Mesothelial cell of epicardium (in vitro differentiated cells): ENCODE measurements at regions not wholly inside any gene's neighbourhood (a gene's known extent, or its start where the extent isn't known, plus 50 kb on each side); places are given as distances from the start of the nearest gene placed in this dataset.

Experiments
- DNase-seq, 2 experiments: peaks; one replicate each; pipeline ENCODE4 v3.0.0; 2021; ENCODE audit warnings: low spot score in 2 of 2; ENCODE audit not compliant: unreplicated experiment in 2 of 2
- H3K27ac Mint-ChIP-seq: 2 replicates; pipeline ENCODE4 v1.8.0; 2021; ENCODE audit warnings: mixed read lengths
- H3K27me3 Mint-ChIP-seq: 2 replicates; pipeline ENCODE4 v1.8.0; 2021; ENCODE audit warnings: low read depth, mixed read lengths
- H3K36me3 Mint-ChIP-seq: 2 replicates; pipeline ENCODE4 v1.8.0; 2021; ENCODE audit warnings: mixed read lengths
- H3K4me1 Mint-ChIP-seq: 2 replicates; pipeline ENCODE4 v1.8.0; 2021; ENCODE audit warnings: mixed read lengths
- H3K4me3 Mint-ChIP-seq: 2 replicates; pipeline ENCODE4 v1.8.0; 2021; ENCODE audit warnings: mild to moderate bottlenecking, moderate library complexity, mixed read lengths
- H3K9me3 Mint-ChIP-seq: 2 replicates; pipeline ENCODE4 v1.8.0; 2021; ENCODE audit warnings: mixed read lengths
- TF ChIP-seq, protein P1 (sequence below): fragments of 200-600 bp; sonication (generic); IDR thresholded peaks from one replicate; pipeline ENCODE4 v1.5.0; 2021; ENCODE audit warnings: antibody characterized with exemption; ENCODE audit not compliant: unreplicated experiment

DNA sequence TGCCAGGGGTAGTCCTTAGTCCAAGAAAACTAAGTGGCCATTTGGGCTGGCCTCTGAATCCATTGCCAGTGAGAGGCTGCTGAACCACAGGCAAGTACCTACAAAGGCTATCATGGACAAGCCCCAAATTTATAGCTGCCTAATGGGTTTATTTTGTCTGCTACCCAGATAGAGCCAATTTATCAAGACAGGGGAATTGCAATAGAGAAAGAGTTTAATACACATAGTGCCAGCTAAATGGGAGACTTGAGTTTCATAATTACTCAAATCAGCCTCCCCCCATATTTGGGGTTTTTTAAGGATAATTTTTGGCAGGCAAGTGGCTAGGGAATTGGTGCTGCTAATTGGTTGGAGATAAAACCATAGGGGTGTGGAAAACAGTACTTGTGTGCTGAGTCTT is 73.1 kb upstream of the BMP2K start:
- no peaks in the 10 kb centered on the region for H3K27me3 Mint-ChIP-seq
- no peaks in the 10 kb centered on the region for H3K4me1 Mint-ChIP-seq
- no peak for DNase-seq
- peaks cover 4% of the 10 kb centered on the region for H3K36me3 Mint-ChIP-seq
- TF ChIP-seq, protein P1, sequence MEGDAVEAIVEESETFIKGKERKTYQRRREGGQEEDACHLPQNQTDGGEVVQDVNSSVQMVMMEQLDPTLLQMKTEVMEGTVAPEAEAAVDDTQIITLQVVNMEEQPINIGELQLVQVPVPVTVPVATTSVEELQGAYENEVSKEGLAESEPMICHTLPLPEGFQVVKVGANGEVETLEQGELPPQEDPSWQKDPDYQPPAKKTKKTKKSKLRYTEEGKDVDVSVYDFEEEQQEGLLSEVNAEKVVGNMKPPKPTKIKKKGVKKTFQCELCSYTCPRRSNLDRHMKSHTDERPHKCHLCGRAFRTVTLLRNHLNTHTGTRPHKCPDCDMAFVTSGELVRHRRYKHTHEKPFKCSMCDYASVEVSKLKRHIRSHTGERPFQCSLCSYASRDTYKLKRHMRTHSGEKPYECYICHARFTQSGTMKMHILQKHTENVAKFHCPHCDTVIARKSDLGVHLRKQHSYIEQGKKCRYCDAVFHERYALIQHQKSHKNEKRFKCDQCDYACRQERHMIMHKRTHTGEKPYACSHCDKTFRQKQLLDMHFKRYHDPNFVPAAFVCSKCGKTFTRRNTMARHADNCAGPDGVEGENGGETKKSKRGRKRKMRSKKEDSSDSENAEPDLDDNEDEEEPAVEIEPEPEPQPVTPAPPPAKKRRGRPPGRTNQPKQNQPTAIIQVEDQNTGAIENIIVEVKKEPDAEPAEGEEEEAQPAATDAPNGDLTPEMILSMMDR: no peak
- peaks cover 22% of the 10 kb centered on the region for H3K9me3 Mint-ChIP-seq
- H3K27ac Mint-ChIP-seq: no peak overlapping the region
- no peak overlapping the region for H3K4me3 Mint-ChIP-seq

DNA sequence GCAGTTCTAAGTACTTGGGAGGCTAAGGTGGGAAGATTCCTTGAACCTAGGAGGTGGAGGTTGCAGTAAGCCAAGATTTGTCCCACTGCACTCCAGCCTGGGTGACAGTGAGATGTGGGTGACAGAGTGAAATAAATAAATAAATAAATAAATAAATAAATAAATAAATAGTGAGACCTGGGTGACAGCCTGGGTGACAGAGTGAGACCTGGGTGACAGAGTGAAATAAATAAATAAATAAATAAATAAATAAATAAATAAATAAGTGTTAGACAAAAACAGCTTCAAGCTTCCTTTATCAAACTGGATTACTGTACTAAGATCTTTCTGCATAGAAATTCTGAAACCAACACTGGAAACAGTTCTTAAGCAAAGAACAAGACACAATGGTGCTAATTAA is 71.8 kb upstream of the BMP2K start:
- Mint-ChIP-seq H3K9me3 (peaks cover 22% of the 10 kb centered on the region), H3K27me3 (no peaks in the 10 kb centered on the region), H3K27ac (no peak overlapping the region), H3K4me3 (no peak overlapping the region), H3K4me1 (no peaks in the 10 kb centered on the region), H3K36me3 (peaks cover 4% of the 10 kb centered on the region)
- no peak for DNase-seq
- TF ChIP-seq, protein P1: no peak

DNA sequence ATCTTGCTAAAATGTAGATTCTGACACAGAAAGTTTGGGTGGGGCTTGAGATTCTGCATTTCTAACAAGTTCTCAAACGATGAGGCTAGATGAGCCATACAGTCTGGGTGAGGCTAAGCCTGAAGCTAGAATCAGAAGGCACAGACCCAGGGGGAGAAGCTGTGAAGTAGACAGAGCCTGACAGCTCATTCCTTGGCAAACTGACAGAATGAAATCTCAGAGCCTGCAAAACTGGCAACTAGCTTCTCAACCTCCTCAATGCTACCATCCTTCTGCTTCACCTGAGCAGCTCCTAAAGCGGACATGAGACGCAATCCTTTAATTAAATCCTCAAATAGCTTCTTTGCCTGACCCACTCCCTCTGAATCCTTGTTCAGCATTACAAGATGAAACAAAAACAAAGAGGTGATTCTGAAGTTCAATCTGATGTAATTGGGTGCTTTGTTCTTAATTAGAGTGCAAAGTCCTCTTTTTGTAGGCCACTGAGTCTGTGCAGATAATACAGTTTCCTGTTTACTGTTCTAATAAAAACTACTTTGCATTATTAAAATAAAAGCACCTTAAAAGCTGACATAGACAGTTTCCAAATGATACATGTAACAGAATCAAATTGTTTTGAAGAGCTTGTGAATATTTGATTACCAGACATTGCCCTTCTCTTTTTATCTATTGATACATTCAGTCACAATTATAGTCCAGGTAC is 71.0 kb upstream of the BMP2K start:
- Mint-ChIP-seq H3K4me1 (no peaks in the 10 kb centered on the region), H3K27ac (no peak overlapping the region), H3K4me3 (no peak overlapping the region), H3K27me3 (no peaks in the 10 kb centered on the region), H3K36me3 (peaks cover 4% of the 10 kb centered on the region), H3K9me3 (peaks cover 22% of the 10 kb centered on the region)
- no peak for DNase-seq
- TF ChIP-seq, protein P1: no peak

DNA sequence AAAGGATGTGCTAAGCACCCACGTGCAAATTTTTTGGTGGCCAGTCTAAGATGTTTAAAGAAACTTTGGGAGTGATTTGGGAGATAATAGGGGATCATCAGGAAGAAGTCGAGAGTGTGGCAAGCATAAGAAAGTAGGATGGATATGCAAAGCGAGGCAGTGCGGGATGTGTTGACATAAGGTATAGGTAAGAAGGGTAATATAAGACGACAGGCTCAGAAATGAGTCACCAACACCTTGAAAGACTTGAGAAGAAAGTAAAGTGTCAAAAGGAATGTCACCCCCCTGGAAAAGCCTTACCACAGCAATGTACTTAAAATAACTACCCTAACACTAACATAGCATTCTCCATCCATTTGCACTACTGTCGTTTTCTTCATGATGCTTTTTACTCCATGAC is 69.8 kb upstream of the BMP2K start:
- no peak for DNase-seq

DNA sequence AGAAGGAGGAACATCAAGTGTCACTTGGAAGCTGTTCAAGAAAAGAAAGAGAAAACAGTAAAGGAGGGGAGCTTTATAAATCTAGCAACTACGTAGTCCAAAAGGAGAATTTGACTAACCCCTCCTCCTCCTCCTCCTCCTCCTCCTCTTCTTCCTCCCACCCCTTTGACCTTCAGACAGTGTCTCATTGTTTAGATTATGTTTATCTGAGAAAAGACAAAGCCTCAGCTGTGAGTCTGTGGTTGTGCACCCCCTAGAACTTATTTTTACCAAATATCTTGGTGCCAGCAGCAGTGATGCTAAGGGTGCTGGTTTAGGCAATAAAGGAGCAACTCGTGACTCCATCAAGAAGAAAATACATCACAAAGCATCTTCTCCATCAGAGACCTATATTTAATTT is 68.9 kb upstream of the BMP2K start:
- no peak overlapping the region for H3K4me3 Mint-ChIP-seq
- TF ChIP-seq, protein P1: no peak
- DNase-seq: no peak
- no peaks in the 10 kb centered on the region for H3K27me3 Mint-ChIP-seq
- no peak overlapping the region for H3K27ac Mint-ChIP-seq
- H3K36me3 Mint-ChIP-seq: peaks cover 4% of the 10 kb centered on the region
- no peaks in the 10 kb centered on the region for H3K4me1 Mint-ChIP-seq
- peaks cover 22% of the 10 kb centered on the region for H3K9me3 Mint-ChIP-seq

More for the DNA sequence above, 69.8 kb upstream of the BMP2K start:
- H3K4me1 Mint-ChIP-seq: no peaks in the 10 kb centered on the region
- peaks cover 28% of the 10 kb centered on the region for H3K9me3 Mint-ChIP-seq
- TF ChIP-seq, protein P1: no peak
- H3K36me3 Mint-ChIP-seq: peaks cover 4% of the 10 kb centered on the region
- no peaks in the 10 kb centered on the region for H3K27me3 Mint-ChIP-seq
- no peak overlapping the region for H3K4me3 Mint-ChIP-seq
- H3K27ac Mint-ChIP-seq: no peak overlapping the region
